K562 (cell line): ENCODE measurements at regions not wholly inside any gene's neighbourhood (a gene's known extent, or its start where the extent isn't known, plus 50 kb on each side); places are given as distances from the start of the nearest gene placed in this dataset.

Source experiments
- ATAC-seq: fragments of 200-7000 bp; cut with Tn5 transposase; 3 replicates; pipeline ENCODE4 v1.9.1; 2020; ENCODE audit warnings: moderate library complexity
- BruUV-seq: library from RNA; stranded (reverse); fragments of 400-500 nt; replicated peaks from 2 replicates; lab custom pipeline; 2021; lab: Mats Ljungman, UMichigan
- CTCF ChIA-PET: fragments of 300-600 bp; formaldehyde crosslinking; extraction: SDS; loops from one replicate; lab custom pipeline; 2021; ENCODE audit warnings: low intra/inter-chr PET ratio; lab: Yijun Ruan, JAX
- POLR2A ChIA-PET: fragments of 300-600, 350-650 bp; sonication (Branson Sonifier 250); formaldehyde crosslinking; extraction: SDS; loops from one replicate; lab custom pipeline; 2021; ENCODE audit warnings: antibody characterized with exemption, inconsistent platforms; lab: Yijun Ruan, JAX
- DNase-seq, 4 experiments: peaks; one replicate each; pipeline versions ENCODE4 v3.0.0 to v3.0.0-alpha.2; 2011 to 2018; ENCODE audit warnings: low spot score in 3 of 4, mixed read lengths in 3 of 4; ENCODE audit errors: extremely low read depth in 1 of 4
- FAIRE-seq: peaks from 2 replicates; lab custom pipeline; 2011; peaks lifted over from hg19 to GRCh38; lab: Jason Lieb, UNC
- H2AFZ ChIP-seq: 2 replicates; pipeline ENCODE4 v1.6.0; 2011; ENCODE audit warnings: low read depth, low read length, control low read depth, inconsistent platforms
- H3K27ac ChIP-seq: fragments of 200-600 bp; 3 replicates; pipeline ENCODE4 v1.8.0; 2011; ENCODE audit warnings: low read depth, mild to moderate bottlenecking, control low read depth, inconsistent platforms, low read length, moderate library complexity, mixed read lengths; ENCODE audit errors: extremely low read depth
- H3K27me3 ChIP-seq, 2 experiments: fragments of 300-600 bp in 1 of 2; 2 replicates in 1 of 2; 3 replicates in 1 of 2; pipeline versions ENCODE4 v1.6.0 to v1.8.0; 2011; ENCODE audit warnings: inconsistent platforms in 2 of 2, low read length in 2 of 2, mild to moderate bottlenecking in 1 of 2, mixed read lengths in 1 of 2, moderate library complexity in 1 of 2; ENCODE audit not compliant: control insufficient read depth in 2 of 2, insufficient read depth in 2 of 2
- H3K36me3 ChIP-seq: fragments of 300-600 bp; 3 replicates; pipeline ENCODE4 v1.8.0; 2011; ENCODE audit warnings: mild to moderate bottlenecking, low read length, inconsistent platforms; ENCODE audit not compliant: control insufficient read depth, insufficient read depth
- H3K4me1 ChIP-seq, 2 experiments: fragments of 200-600 bp in 1 of 2; replicated peaks in 1 of 2; 2 replicates in 1 of 2; 3 replicates in 1 of 2; pipeline versions ENCODE4 v1.5.1 to v1.8.0; 2011; ENCODE audit warnings: inconsistent platforms in 2 of 2, low read length in 2 of 2, mild to moderate bottlenecking in 1 of 2, mixed read lengths in 1 of 2, moderate library complexity in 1 of 2; ENCODE audit not compliant: control insufficient read depth in 2 of 2, insufficient read depth in 2 of 2
- H3K4me2 ChIP-seq: 2 replicates; pipeline ENCODE4 v1.6.1; 2011; ENCODE audit warnings: low read length, control low read depth, inconsistent platforms, mixed read lengths; ENCODE audit not compliant: insufficient read depth
- H3K4me3 ChIP-seq: fragments of 200-600 bp; sonication (generic), shearing (Covaris generic); 2 replicates; pipeline ENCODE4 v1.5.1; 2016; ENCODE audit warnings: control low read depth, inconsistent platforms
- H3K79me2 ChIP-seq: fragments of 200-600 bp; 3 replicates; pipeline ENCODE4 v1.8.0; 2011; ENCODE audit warnings: low read length, inconsistent platforms; ENCODE audit not compliant: control insufficient read depth, insufficient read depth
- H3K9ac ChIP-seq, 2 experiments: 2 replicates each; pipeline versions ENCODE4 v1.6.0 to v1.6.1; 2011; ENCODE audit warnings: low read depth in 2 of 2, low read length in 2 of 2, control low read depth in 1 of 2, inconsistent platforms in 1 of 2, mild to moderate bottlenecking in 1 of 2, mixed read lengths in 1 of 2; ENCODE audit not compliant: insufficient read depth in 1 of 2
- H3K9me1 ChIP-seq: one replicate; pipeline ENCODE4 v1.6.0; 2011; ENCODE audit warnings: inconsistent platforms, mild to moderate bottlenecking, low read length, moderate library complexity; ENCODE audit not compliant: control insufficient read depth, insufficient read depth
- H3K9me3 ChIP-seq: replicated peaks from 2 replicates; pipeline ENCODE4 v1.5.1; 2011; ENCODE audit warnings: low read depth, low read length, inconsistent platforms; ENCODE audit not compliant: control insufficient read depth, insufficient read depth
- H4K20me1 ChIP-seq: replicated peaks from 2 replicates; pipeline ENCODE4 v1.6.1; 2011; ENCODE audit warnings: low read length, inconsistent platforms, mixed read lengths; ENCODE audit not compliant: control insufficient read depth, insufficient read depth
- COPS2 ChIP-seq: fragments of 450-650 bp; conservative IDR thresholded peaks from 2 replicates; pipeline ENCODE4 v1.6.1; 2016; ENCODE audit warnings: mild to moderate bottlenecking, moderate library complexity
- FOXP1 ChIP-seq: sonication (generic); formaldehyde crosslinking; IDR thresholded peaks from 2 replicates; pipeline ENCODE4 v1.8.0; 2022; ENCODE audit warnings: mild to moderate bottlenecking, missing genetic modification reagents
- HOXB6 ChIP-seq: fragments of 250-450 bp; sonication (Bioruptor Pico); IDR thresholded peaks from 2 replicates; pipeline ENCODE4 v1.5.1; 2022; ENCODE audit warnings: mild to moderate bottlenecking, borderline replicate concordance
- KHSRP ChIP-seq: fragments of 450-650 bp; IDR thresholded peaks from 2 replicates; pipeline ENCODE4 v1.6.1; 2017
- MITF ChIP-seq: IDR thresholded peaks from 2 replicates; pipeline ENCODE4 v1.6.1; 2014; ENCODE audit warnings: antibody characterized with exemption
- POLR2G ChIP-seq: fragments of 200-400 bp; formaldehyde crosslinking; IDR thresholded peaks from 2 replicates; pipeline ENCODE4 v1.6.1; 2017; ENCODE audit warnings: low read depth, mild to moderate bottlenecking, antibody characterized with exemption, low read length, moderate library complexity
- TAF15 ChIP-seq: fragments of 200-400 bp; formaldehyde crosslinking; IDR thresholded peaks from 2 replicates; pipeline ENCODE4 v1.6.1; 2017; ENCODE audit warnings: mild to moderate bottlenecking, low read depth, low read length, moderate library complexity
- WGBS: fragments of 100-300 bp; shearing (Covaris generic); methylation state at CpG from one replicate; pipeline ENCODE4 v1.1.6; 2016; ENCODE audit warnings: low coverage, mixed read lengths; ENCODE audit not compliant: insufficient coverage; ENCODE audit errors: missing lambda C conversion rate; 5-methylcytosine and 5-hydroxymethylcytosine counted together
- in situ Hi-C: fragments of 300-500 bp; cut with MboI; formaldehyde crosslinking; loops from 4 replicates; pipeline ENCODE4 v1.15.0; 2018; ENCODE audit warnings: inconsistent platforms, mixed read lengths
- intact Hi-C: fragments of 100-400 bp; cut with micrococcal nuclease; formaldehyde crosslinking; loops from 2 replicates; pipeline ENCODE4 v1.14.2; 2022
- TF ChIP-seq, protein P1 (sequence below): fragments of 450-650 bp; formaldehyde crosslinking; IDR thresholded peaks from 2 replicates; pipeline ENCODE4 v1.4.0; 2020; ENCODE audit warnings: mild to moderate bottlenecking, moderate library complexity
- TF ChIP-seq, protein P2 (sequence below): fragments of 450-650 bp; IDR thresholded peaks from 2 replicates; pipeline ENCODE4 v1.6.1; 2016; ENCODE audit warnings: mild to moderate bottlenecking
- TF ChIP-seq, protein P3 (sequence below): fragments of 250-450 bp; sonication (Bioruptor Pico); IDR thresholded peaks from 2 replicates; pipeline ENCODE4 v1.5.0; 2021; ENCODE audit warnings: mild to moderate bottlenecking, moderate library complexity

DNA sequence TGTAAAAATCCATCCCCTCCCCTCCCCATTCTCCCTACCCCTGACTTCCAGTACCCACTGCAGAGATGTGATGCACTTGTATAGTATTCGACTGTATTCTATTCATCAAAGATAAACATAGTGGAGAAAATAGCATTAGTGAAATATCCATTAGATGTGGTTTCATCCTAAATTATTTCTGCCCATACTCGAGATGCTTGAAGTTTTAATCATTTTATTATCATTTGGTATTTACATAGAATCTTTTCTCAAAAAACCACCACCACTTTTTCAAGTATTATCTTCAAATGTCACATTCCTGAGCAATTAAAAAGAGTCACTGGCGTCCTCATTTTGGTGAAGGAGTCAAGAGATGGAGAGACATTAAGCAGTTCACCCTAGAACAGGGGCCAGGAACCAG is 181.9 kb downstream of the HAO1 start (continued):
- TF ChIP-seq, protein P1, sequence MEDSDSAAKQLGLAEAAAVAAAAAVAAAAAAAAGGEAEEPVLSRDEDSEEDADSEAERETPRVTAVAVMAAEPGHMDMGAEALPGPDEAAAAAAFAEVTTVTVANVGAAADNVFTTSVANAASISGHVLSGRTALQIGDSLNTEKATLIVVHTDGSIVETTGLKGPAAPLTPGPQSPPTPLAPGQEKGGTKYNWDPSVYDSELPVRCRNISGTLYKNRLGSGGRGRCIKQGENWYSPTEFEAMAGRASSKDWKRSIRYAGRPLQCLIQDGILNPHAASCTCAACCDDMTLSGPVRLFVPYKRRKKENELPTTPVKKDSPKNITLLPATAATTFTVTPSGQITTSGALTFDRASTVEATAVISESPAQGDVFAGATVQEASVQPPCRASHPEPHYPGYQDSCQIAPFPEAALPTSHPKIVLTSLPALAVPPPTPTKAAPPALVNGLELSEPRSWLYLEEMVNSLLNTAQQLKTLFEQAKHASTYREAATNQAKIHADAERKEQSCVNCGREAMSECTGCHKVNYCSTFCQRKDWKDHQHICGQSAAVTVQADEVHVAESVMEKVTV (CRISPR knock-in tag), result no peak
- TF ChIP-seq TAF15 (no peak), FOXP1 (CRISPR knock-in tag) (no peak), KHSRP (no peak)
- TF ChIP-seq, protein P2, sequence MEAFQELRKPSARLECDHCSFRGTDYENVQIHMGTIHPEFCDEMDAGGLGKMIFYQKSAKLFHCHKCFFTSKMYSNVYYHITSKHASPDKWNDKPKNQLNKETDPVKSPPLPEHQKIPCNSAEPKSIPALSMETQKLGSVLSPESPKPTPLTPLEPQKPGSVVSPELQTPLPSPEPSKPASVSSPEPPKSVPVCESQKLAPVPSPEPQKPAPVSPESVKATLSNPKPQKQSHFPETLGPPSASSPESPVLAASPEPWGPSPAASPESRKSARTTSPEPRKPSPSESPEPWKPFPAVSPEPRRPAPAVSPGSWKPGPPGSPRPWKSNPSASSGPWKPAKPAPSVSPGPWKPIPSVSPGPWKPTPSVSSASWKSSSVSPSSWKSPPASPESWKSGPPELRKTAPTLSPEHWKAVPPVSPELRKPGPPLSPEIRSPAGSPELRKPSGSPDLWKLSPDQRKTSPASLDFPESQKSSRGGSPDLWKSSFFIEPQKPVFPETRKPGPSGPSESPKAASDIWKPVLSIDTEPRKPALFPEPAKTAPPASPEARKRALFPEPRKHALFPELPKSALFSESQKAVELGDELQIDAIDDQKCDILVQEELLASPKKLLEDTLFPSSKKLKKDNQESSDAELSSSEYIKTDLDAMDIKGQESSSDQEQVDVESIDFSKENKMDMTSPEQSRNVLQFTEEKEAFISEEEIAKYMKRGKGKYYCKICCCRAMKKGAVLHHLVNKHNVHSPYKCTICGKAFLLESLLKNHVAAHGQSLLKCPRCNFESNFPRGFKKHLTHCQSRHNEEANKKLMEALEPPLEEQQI, result no peak

GRCh38 chr20:7760247-7761031 is 179.8 kb downstream of the HAO1 start:
- WGBS, result 0% methylated on average over 1 of the region's 1 CpG
- no TSS peak for BruUV-seq
- Histone ChIP-seq H3K27me3 (no peaks in the 10 kb centered on the region), H3K4me2 (no peak overlapping the region), H2AFZ (no peak overlapping the region), H3K9me3 (no peaks in the 10 kb centered on the region), H3K4me3 (no peak overlapping the region), H3K79me2 (no peaks in the 10 kb centered on the region), H3K36me3 (no peaks in the 10 kb centered on the region), H3K4me1 (no peaks in the 10 kb centered on the region), H4K20me1 (no peaks in the 10 kb centered on the region), H3K27ac (no peak overlapping the region), H3K9me1 (no peaks in the 10 kb centered on the region), H3K9ac (no peak overlapping the region)
- FAIRE-seq (no peak), DNase-seq (no peak), ATAC-seq (no peak)
- ChIA-PET CTCF (no interaction called here), POLR2A (no interaction called here)
- intact Hi-C loops (no loop called here), in situ Hi-C loops (no loop called here)
- TF ChIP-seq HOXB6 (CRISPR knock-in tag), result no peak
- TF ChIP-seq MITF, result no peak
- TF ChIP-seq, protein P3, sequence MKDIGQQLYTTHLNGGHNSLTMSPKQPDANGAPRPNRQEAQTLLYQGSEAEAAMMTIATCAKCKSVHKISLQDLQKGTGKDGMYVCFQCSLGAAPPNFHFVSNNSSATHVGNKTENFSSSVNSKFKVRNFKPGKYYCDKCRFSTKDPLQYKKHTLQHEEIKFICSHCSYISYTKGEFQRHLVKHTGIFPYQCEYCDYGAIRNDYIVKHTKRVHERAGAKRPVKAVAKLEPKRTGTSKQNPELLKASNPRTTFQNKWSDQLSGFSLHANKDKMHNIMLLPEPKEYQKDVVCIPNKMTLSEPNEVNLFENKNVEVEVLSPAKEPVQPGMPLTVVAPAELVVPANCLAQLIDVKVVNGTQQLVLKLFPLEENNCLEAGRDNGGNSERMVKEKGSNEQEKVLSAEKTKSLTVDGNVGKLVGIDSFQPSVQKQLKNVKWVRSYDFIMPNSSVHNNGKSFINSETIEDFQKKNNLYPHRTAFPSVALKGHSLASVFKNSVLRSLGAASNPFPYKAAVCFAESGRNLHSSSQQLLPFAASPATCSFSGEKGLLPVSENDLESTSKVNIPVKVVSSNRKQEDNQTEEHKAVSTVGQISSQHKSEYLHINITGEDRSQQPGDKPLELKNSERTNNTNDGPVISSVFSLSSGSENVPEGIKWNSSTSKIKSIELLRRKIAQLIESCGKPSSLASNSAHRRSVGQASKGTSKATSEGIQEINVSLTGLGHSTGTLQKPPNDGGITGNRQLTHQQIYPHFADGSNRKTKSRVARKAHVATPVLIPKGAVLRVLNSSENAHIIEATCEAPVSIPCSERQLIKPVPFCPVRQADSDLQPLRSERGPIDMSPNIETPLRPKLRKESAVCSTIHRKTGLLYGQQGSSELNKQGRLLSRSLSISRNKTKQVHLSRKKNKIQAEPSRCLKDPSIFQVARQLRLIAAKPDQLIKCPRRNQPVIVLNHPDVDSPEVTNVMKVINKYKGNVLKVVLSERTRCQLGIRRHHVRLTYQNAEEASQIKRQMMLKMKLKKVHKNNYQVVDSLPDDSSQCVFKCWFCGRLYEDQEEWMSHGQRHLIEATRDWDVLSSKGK (CRISPR knock-in tag), result no peak
- TF ChIP-seq POLR2G, result no peak
- TF ChIP-seq COPS2, result no peak
